Head of caudate nucleus (tissue), 42 donors: ENCODE measurements at regions not wholly inside any gene's neighbourhood (a gene's known extent, or its start where the extent isn't known, plus 50 kb on each side); places are given as distances from the start of the nearest gene placed in this dataset.

Experiments used
- DNase-seq, 42 donors: peaks; one replicate each; pipeline versions ENCODE4 v3.0.0 to v3.0.0-alpha.2; 2020 to 2021; ENCODE audit warnings: mixed read lengths in 7 of 42
- intact Hi-C: fragments of 100-400 bp; cut with DNase I; formaldehyde crosslinking; loops from one replicate; pipeline ENCODE4 v1.15.0; 2022

GRCh38 chr4:111755571-111755970 lies 389.7 kb upstream of the FAM241A start:
- no peak for DNase-seq
- intact Hi-C loops, result no loop called here

GRCh38 chr4:111761531-111761930 lies 383.7 kb upstream of the FAM241A start:
- intact Hi-C loops, result no loop called here

GRCh38 chr4:111770514-111770913 lies 374.7 kb upstream of the FAM241A start:
- intact Hi-C loops, result no loop called here
- no peak for DNase-seq

More at GRCh38 chr4:111761531-111761930, 383.7 kb upstream of the FAM241A start:
- DNase-seq, result peak in 1 of 42 donors; percentile 6

- DNase-seq, result no peak
- intact Hi-C loops, result no loop called here
Observed at GRCh38 chr4:111773858-111774257, 371.4 kb upstream of the FAM241A start.

GRCh38 chr4:111775556-111776297 lies 369.5 kb upstream of the FAM241A start:
- no peak for DNase-seq
- intact Hi-C loops, result no loop called here

GRCh38 chr4:111776561-111776960 lies 368.7 kb upstream of the FAM241A start:
- intact Hi-C loops, result no loop called here
- DNase-seq, result no peak

- intact Hi-C loops, result no loop called here
Observed at GRCh38 chr4:111778543-111778942, 366.7 kb upstream of the FAM241A start.

GRCh38 chr4:111780965-111781364 lies 364.3 kb upstream of the FAM241A start:
- intact Hi-C loops, result no loop called here
- DNase-seq, result no peak

More at GRCh38 chr4:111778543-111778942, 366.7 kb upstream of the FAM241A start:
- no peak for DNase-seq

GRCh38 chr4:111781611-111782010 lies 363.6 kb upstream of the FAM241A start:
- no peak for DNase-seq
- intact Hi-C loops, result no loop called here

- intact Hi-C loops, result no loop called here
- DNase-seq, result no peak
Observed at GRCh38 chr4:111788099-111788498, 357.2 kb upstream of the FAM241A start.

GRCh38 chr4:111789901-111790640 lies 355.2 kb upstream of the FAM241A start:
- intact Hi-C loops, result no loop called here
- no peak for DNase-seq

- peak in 1 of 42 donors; percentile 6 for DNase-seq
- intact Hi-C loops, result no loop called here
Observed at GRCh38 chr4:111792632-111793031, 352.6 kb upstream of the FAM241A start.

GRCh38 chr4:111793433-111794091 lies 351.7 kb upstream of the FAM241A start:
- intact Hi-C loops, result no loop called here
- no peak for DNase-seq

GRCh38 chr4:111797455-111798163 lies 347.6 kb upstream of the FAM241A start:
- DNase-seq, result no peak
- intact Hi-C loops, result no loop called here

GRCh38 chr4:111798840-111799239 lies 346.4 kb upstream of the FAM241A start:
- intact Hi-C loops, result no loop called here
- DNase-seq, result no peak

- intact Hi-C loops, result no loop called here
- no peak for DNase-seq
Observed at GRCh38 chr4:111800551-111800950, 344.7 kb upstream of the FAM241A start.

- intact Hi-C loops, result no loop called here
- DNase-seq, result no peak
Observed at GRCh38 chr4:111802191-111802590, 343.1 kb upstream of the FAM241A start.

GRCh38 chr4:111806331-111806730 lies 338.9 kb upstream of the FAM241A start:
- no peak for DNase-seq
- intact Hi-C loops, result no loop called here

- intact Hi-C loops, result no loop called here
- no peak for DNase-seq
Observed at GRCh38 chr4:111807576-111807975, 337.7 kb upstream of the FAM241A start.

- DNase-seq, result no peak
- intact Hi-C loops, result no loop called here
Observed at GRCh38 chr4:111808174-111808573, 337.1 kb upstream of the FAM241A start.
